H1 (cell line): ENCODE measurements at regions not wholly inside any gene's neighbourhood (a gene's known extent, or its start where the extent isn't known, plus 50 kb on each side); places are given as distances from the start of the nearest gene placed in this dataset.

Experiments used
- CTBP2 ChIP-seq: IDR thresholded peaks from 2 replicates; pipeline ENCODE4 v1.7.0; 2011; ENCODE audit warnings: borderline replicate concordance, mild to moderate bottlenecking, moderate library complexity, mixed read lengths, low read length; ENCODE audit not compliant: insufficient read depth, insufficient read length
- EP300 ChIP-seq, 2 experiments: IDR thresholded peaks; 1 replicate in 1 of 2; 2 replicates in 1 of 2; pipeline ENCODE4 v1.6.1; 2011 to 2012; ENCODE audit warnings: low read depth in 2 of 2, low read length in 2 of 2, mild to moderate bottlenecking in 2 of 2, borderline replicate concordance in 1 of 2, inconsistent platforms in 1 of 2, moderate library complexity in 1 of 2
- MAX ChIP-seq: IDR thresholded peaks from 2 replicates; pipeline ENCODE4 v1.6.1; 2012; ENCODE audit warnings: inconsistent platforms
- PHF8 ChIP-seq: fragments of 200-600 bp; sonication (generic); conservative IDR thresholded peaks from 2 replicates; pipeline ENCODE4 v1.7.1; 2012; ENCODE audit warnings: low read depth, mild to moderate bottlenecking, inconsistent platforms, low read length, moderate library complexity
- SP1 ChIP-seq: IDR thresholded peaks from 2 replicates; pipeline ENCODE4 v1.6.1; 2011; ENCODE audit warnings: low read depth, low read length

- TF ChIP-seq SP1 (no peak), PHF8 (no peak), CTBP2 (no peak), MAX (no peak), EP300 (IDR thresholded peaks at IDR 0.05; ENCODE audit: borderline replicate concordance in 1 of 2, low read depth in 2 of 2, low read length in 2 of 2) (no peak)
Measured at GRCh38 chr14:52179141-52179790, 88.2 kb upstream of the PTGDR start (continued).
